DMS79 treated with DMSO at 0.1 percent for 48 hours (cell line): ENCODE measurements at regions not wholly inside any gene's neighbourhood (a gene's known extent, or its start where the extent isn't known, plus 50 kb on each side); places are given as distances from the start of the nearest gene placed in this dataset.

Source experiments
- DNase-seq: peaks from one replicate; lab custom pipeline; 2025; lab: John Stamatoyannopoulos, UW

DNA sequence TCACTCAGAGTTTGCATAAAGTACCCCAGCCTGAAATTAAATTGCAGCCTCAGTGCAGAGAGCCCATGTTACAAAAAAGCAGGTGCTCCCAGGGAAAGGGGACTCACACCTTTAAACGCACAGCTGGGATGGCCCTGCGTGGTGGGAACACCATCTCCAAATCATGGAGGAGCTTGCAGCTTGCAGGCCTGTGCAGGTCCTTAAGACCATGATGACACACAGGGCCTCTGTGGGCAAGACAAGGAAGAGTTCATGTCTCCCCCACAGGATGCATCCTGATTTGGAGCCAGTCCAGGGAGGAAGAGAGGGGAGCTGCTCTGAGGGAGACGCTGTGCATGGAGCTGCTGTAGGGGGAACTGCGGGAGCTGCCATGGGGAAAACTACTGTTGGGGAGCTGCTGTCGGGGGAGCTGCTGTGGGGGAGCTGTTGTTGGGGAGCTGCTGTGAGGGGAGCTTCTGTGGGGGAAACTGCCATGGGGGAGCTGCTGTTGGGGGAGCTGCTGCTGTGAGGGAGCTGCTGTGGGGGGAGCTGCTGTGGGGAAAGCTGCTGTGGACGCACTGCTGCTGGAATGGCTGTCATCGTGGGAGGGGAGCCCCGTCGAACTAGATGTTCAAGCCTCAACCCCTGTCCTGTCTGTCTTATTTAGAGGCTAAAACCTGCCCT lies 113.9 kb downstream of the MATN1 start:
- DNase-seq, result no peak

DNA sequence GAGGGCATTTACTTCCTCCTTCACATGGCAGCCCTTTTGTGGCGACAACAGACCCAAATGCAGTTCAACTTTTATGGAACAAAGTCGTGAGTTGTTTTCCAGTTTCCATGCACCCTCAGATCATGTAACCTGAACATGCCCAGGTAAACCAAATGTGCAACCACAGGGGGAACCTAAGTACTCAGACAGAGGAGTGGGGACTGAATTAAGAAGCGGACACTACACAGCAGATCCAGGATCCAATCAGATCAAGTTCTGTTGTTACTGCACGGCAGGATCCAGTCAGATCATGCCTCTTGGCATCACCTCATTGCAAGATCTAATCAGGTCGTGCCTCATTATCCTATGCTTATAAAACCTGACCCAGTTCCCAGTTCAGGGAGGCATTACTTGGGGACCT lies 115.7 kb downstream of the MATN1 start:
- no peak for DNase-seq

DNA sequence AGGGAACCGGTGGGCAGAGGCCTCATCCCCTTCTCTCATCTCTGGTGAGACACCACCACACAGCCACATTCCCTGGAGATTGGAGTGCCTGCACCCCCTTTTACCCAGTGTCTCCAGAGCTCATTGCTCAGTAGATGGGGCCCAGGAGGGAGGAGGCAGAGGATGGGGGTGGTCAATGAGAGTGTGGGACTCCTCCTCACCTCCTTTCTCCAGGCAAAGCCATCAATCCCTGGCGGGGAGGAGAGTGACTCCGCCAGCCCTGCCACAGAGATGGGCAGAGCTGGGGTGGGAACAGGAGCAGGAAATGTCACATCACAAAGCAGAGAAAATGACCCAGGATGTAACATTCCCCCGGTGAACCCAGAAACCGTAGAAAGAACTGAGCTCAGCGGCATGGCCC lies 117.2 kb downstream of the MATN1 start:
- DNase-seq, result no peak

DNA sequence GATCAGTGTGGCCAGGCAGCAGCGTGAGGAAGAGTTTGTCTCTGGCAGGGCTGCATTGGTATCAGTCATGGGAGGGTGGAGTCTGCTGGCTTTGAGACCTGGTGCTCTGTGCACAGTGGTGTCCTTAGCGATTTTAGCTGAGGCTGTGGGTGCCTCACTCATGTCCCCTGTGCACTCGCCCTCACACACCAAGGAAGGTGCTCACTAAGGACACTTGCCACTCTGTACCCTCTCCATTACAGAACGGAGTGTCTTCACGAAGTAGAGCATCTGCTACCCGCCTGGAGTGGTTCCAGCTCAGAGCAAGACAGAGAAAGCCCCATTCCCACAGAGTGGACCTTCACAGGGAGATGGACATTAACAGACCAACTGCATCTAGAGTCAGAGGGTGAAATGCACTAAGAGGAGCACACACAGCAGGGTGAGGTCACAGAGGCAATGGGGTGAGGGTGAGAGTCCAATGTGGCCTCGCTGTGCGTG lies 117.9 kb downstream of the MATN1 start:
- no peak for DNase-seq

DNA sequence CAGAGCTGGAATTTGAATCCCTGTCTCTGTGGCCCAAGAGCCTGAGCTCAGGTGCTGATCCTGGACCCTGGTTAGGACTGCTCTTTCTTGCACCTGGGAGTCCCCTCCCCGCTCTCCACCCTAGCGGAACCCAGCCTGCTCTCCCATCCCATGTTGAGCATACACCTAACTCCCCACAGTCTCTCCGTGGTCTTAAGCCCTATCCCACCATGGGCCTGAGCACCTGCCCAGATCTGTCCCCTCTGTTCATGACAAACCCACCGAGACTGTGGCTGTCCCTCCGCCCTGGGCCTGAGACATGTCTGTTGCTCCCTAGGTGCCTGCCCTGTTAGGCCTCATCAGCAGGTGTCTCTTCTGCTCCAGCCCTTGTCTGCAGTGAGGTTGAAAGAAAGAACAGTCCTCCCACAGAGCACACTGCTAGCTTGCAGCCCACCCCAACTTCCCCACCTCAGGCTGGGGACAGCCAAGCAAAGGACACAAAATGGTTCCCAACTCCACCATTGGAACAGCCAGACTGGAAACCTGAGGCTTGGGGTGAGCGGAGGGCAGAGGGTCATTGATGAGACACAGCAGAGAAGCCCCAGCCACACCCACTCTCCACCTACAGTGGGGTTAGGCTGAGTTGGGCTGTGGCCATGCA lies 118.5 kb downstream of the MATN1 start:
- DNase-seq, result no peak

DNA sequence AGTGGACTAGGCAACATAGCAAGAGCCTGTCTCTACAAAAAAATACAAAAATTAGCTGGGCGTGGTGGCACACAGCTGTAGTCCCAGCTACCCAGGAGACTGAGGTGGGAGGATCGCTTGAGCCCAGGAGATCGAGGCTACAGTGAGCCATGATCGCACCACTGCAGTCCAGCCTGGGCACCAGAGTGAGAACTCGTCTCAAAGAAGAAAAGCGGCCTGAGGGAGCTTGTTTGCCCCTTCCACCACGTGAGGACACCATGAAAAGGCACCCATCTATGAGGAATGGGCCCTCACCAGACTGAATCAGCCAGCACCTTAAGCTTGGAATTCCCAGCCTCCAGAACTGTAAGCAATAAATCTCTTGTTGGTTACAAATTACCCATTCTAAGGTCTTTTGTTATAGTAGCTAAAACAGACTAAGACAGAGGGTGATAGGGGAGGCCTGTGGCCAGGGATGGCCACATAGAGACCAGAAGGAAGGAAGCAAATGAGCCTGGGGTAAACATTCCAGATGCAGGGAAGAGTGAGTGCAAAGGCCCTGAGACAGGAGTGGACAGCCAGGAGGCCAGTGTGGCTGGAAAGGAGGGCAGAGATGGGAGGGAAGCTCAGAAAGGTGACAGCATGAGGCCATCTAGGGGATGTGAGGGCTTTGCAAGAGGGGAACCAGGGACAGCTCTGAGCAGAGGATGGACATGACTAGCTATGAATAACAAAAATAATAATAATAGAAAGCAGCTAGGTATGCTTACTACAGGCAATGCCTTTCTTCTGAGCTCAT lies 120.1 kb downstream of the MATN1 start:
- DNase-seq, result no peak

DNA sequence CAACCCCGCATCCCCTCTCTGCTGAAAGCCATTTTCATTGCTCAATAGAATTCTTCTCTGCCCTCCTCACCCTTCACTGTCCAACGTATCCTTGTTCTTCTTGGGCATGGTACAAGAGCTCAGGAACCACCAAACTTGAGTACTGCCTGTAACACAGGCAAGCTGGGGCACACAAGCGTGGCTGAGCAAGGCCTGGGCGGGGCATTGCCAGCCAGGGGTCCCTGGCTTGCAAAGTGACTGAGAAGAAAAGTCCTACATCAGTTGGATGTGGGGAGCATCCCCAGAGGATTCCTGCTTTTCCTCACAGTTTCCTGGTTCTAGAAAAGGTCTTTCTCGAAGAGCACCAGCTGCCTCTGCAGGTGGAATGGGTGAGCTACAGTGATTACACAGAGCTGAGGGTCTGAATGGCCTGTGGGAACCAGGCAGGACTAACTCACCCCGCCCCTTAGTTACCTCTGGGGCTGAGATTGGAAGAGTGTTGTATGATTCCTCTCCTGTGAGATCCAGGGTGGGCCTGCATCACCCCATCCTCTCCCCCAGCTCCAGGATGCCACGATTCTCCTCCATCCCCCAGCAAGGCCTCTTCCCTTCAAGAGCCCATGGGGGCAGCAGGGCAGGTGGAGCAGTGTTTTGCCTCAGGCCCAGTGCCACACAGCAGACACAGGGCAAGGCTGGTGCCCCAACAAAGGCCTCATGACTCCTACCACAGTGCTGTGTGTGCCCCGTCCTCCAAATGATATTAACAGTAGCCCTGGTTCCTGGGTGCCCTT lies 121.9 kb downstream of the MATN1 start:
- DNase-seq, result no peak

DNA sequence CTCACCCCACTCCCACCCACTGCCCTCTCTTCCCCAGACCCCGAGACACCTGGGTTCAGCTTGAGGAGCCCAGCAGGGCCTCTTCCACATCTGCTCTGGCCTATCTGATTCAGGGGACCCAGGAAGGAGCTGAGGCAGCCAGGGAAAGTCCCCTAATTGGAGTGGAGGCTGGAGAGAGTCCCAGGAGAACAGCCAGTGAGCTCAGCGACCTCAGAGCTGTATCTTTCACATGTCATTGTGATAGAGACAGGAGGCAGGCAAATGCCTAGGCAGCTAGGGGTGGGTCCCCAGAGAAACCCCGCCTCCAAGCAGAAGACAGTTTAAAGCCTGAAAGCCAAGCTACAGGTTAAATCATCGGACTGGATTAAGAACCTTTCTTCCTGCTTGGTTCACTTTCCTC lies 122.7 kb downstream of the MATN1 start:
- no peak for DNase-seq

DNA sequence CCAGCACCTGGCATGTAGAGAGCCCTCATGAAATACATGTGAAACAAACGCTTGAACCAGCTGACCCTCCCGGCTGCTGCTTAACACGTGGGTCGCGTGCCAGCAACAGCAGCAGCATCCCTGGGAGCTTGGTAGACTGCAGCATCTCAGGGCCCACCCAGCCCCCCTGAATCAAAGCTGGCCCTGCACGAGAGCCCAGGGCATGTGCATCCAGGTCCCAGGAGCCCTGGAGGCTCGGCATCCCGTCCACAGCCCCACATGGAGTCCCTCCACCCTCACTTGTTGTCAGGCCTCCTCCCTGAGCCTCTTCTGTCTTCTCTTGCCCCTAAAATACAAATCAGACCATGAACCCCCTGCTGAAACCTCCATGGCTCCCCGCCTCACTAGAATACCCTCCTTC lies 123.1 kb downstream of the MATN1 start:
- DNase-seq, result no peak

DNA sequence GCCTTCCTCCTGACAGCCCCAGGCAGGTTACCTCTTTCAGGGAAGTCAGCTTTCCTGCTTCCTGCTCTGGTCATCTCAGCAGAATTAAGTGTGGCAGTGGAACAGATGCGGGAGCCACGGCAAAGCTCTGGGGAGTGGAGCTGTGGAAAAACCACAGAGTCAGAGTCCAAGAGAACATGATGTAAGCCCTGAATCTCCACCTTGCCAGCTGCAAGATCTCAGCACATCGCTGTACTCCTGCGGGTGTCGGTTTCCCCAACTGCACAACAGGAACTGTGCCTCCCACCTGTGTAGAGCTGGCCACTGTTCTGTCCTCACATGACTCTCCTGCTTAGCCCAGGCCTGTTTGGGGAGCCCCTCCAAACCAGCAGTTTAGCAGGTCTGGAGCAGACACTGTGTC lies 123.7 kb downstream of the MATN1 start:
- DNase-seq, result no peak

DNA sequence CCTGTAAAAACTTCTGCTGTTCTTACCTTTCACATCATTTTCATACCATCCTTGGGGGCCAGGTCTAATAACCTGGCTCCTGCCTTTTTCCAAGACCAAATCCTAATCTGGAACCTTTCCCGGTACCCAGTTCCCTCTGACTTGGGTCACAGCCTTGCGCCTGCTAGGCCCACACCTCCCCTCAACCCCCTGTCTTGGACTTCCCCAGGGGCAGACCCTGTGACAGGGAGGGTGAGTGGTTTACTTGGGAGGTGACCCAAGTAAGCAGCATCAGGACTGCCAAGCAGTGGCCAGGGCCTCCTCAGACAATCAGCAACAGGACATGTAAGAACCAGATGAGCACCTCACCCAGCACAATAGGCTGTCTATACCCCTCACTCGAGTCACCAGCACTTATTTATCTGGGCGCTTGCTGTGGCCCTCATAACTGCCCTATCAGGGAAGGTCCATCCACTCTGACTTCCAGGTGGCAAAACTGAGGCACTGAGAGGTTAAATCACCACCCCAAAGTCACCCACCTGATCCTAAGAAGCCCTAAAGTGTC lies 124.7 kb downstream of the MATN1 start:
- no peak for DNase-seq

DNA sequence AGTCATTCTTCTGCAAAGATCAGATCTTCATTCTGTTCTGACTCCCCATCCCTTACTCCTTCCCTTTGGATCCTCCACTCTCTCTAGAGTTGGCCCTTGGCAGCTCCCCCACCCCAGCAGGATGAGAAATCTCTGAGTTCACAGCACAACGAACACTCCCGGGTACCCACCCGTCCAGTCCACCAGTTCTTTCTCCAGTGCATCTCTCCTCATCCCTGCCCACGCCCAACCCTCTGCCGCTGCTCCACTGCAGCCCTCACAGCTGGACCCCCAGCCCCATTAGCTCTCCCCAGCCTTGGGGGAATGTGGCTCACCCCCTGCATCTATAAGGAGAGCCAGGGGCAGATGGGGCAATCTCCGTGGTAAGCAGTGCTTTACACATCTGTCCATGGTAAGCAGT lies 125.7 kb downstream of the MATN1 start:
- DNase-seq, result no peak

DNA sequence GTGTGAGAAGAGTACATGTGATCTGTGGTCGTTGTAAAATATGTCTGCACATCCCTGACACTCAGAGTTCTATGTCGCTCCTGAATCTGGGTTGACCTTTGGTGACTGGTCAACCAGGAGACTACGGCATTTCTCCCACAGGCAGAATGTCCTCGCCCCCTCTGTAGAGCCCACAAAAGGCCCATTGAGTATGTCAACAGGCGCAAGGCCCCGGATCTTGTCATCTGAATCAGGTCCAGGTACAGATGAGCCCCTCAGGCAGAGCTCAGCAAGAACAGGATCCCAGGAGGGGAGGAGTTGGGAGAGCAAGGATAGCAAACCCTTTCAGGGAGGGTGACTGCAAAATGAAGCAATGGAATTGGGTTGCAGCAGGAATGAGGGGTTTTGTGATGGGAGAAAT lies 126.5 kb downstream of the MATN1 start:
- no peak for DNase-seq

DNA sequence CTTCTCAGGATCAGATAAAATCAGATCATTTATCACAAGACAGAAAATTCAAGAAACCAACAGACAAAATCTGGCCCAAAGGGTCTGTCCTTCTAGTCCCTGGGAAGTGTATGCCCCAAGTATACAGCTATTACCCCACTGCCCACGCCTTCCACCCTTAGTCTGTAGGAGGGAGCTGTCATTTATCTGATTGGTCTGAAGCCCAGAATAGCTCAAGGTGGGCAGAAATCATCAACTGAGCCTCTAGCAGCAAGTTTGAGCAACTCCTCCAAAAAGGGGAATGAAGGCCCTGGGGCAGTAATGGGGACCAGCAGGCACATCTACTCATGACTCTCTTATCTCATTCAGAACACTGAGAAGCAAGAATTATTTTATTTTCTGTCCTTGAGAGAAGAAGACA lies 126.9 kb downstream of the MATN1 start:
- DNase-seq, result no peak

DNA sequence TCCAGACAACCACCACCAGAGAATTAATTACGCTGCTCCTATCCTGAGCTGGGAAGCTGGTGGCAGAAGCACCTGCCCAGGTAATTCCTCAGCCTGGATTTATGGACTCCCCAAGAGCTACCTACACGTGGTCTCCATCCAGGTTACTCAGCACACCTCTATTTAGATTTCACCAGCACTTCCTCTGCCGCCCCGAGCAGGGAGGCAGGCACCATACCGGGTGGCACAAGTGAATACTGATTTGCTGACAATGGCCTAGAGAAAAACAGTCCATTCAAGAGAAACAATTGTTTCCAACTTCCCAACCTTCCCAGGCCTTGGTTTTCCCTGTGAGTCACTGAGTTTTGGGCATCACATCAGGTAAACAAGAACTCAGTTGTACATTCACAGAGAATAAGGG lies 134.3 kb downstream of the MATN1 start:
- DNase-seq, result no peak

DNA sequence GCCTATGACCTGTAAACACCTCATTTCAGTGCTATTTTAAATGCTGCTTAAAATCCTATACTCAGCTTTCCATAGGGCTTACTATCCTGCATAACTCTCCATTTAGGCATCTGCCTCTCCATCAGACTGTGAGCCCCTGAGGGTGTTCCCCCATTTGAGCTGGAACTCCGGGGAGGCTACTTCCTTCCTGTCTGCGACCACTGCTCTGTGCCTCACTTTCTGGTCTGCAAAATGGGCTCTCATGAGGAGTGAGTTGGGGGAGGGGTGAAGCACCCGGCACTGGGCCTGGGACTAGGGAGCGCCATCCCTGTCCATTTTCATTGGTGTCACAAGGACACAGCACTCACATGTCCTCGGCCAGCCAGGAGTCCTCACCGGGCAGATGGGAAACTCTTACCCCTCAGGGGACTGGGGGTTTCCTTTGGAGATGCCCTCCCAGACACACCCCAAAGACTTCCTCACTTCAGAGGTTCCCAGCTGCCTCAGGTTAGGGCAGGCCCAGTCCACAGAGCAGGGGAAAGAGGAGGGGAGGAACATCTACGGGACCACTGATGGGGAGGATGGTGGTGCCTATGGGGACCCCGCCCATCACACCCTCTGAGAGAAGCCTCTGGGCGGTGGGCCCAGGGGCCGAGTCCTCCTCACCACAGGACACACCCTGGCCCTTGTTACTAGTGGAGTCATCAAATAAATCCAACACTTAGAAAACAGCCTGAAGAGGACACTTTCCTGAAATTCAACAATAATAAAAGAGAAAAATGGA lies 134.9 kb downstream of the MATN1 start:
- DNase-seq, result no peak

DNA sequence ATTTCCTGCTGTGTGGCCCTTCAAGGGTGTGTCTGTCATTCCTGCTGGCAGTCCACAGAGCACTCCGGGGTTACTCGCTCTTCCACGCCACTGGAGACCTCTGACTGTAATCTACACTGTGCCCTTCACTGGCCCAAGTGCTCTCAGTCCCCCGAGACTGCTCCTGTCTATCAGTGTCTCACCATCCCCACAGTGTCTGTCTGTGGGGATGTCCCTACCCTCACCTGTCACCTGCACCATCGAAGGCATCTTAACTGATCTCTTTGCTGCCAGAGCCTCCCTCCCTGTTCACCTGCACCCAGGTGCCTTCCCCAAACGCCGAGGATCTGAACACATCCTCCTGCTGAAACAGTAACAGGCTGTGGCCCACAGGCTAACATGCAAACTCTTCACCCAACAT lies 136.7 kb downstream of the MATN1 start:
- no peak for DNase-seq

DNA sequence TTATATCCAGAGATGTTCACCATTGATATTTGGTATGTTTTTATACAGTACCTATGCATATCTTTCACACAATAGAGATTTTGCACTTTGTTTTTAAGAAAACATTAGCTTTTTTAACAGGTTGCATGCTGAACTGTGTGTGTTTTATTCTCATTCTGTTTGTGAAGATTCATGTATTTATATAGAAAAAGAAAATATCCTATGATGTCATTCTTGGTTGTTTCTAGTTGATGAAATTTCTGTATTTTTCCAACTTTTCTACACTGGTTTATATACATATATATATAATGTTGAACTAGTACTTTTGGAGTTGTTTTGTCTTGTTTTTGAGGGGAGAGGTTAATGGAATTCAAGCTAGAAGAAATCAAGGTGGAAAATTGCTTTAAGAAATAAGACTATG lies 143.8 kb downstream of the MATN1 start:
- no peak for DNase-seq

DNA sequence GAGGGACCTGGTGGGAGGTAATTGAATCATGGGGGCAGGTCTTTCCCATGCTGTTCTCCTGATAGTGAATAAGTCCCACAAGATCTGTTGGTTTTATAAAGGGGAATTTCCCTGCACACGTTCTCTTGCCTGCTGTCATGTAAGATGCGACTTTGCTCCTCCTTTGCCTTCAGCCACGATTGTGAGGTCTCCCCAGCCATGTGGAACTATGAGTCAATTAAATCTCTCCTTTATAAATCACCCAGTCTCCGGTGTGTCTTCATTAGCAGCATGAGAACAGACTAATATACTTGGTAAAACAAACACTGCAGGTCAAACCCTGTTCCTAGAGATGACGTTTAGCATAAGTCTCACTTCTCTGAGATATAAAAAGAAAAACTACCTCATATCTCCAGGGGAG lies 148.3 kb downstream of the MATN1 start:
- no peak for DNase-seq

DNA sequence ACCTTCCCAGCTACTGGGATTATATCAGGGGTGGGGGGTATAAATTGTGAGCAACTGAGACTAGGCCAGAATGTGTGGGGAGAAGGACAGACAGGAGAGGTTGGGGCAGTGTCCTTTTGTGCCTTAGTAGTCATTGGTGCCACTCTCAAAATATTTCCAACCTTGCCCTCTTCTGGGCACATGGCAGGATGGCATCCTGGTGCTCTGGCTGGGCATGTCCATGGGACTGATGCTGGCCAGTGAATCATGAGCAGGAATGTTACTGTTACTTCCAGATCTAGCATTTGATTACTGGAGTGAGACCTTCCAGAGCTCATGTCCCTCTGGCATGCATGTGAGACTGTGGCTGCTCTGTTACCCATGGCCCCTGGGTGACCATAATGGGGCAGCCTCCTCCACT lies 151.2 kb downstream of the MATN1 start:
- no peak for DNase-seq

DNA sequence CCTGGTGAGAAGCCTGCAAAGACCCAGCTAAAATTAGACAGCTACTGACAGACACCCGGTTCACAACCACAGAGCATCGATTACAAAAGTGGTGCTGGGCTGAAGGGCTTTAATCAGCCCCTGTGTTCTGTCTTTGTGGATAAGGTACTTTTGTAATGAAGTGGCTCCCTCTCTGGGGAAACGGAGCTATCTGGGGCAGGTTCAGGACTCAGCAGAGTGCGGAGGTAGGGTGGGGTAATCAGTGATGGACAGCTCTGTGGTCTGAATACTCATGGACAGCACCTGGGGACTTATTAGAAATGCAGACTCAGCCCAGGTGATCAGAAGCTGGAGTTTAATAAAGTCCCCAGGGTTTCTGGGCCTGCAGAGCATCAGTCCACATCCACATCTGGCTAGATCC lies 152.0 kb downstream of the MATN1 start:
- no peak for DNase-seq

DNA sequence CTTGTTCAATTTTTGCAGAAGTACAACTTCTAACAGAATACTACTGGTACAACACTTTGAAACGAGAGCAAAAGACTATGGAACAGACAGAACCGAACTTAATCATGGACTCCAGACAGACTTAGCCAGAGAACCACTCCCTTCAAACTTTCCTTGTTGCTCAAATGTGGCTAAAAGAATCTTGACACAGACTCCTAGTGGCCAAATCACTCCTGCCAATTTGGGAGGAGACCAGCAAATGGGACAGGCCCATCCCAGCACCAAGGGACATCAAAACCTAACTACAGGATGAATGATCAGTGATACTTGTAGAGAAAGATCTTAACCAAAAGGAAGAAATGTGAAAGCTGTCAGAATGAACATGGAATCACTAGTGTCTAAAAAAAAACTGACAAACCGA lies 154.0 kb downstream of the MATN1 start:
- no peak for DNase-seq
